Activated T-cell treated with anti-CD3 and anti-CD28 coated beads for 48 hours (primary cell): ENCODE measurements at regions not wholly inside any gene's neighbourhood (a gene's known extent, or its start where the extent isn't known, plus 50 kb on each side); places are given as distances from the start of the nearest gene placed in this dataset.

Experiments
- DNase-seq: peaks from one replicate; pipeline ENCODE4 v3.0.0-alpha.2; 2020; ENCODE audit warnings: low read depth

GRCh38 chr2:145126146-145126545, 606.2 kb upstream of the ZEB2 start:
- DNase-seq: no peak

- DNase-seq: no peak
These were observed 604.2 kb upstream of the ZEB2 start for GRCh38 chr2:145124085-145124484.

- no peak for DNase-seq
These were observed 603.7 kb upstream of the ZEB2 start for GRCh38 chr2:145123606-145124005.

GRCh38 chr2:145119225-145119624, 599.3 kb upstream of the ZEB2 start:
- DNase-seq: no peak

- no peak for DNase-seq
These were observed 597.2 kb upstream of the ZEB2 start for GRCh38 chr2:145116834-145117725.

GRCh38 chr2:145116056-145116455, 596.1 kb upstream of the ZEB2 start:
- DNase-seq: no peak

- DNase-seq: no peak
These were observed 594.8 kb upstream of the ZEB2 start for GRCh38 chr2:145114726-145115125.

GRCh38 chr2:145112467-145112866, 592.5 kb upstream of the ZEB2 start:
- no peak for DNase-seq

GRCh38 chr2:145110668-145111356, 590.9 kb upstream of the ZEB2 start:
- DNase-seq: no peak

- DNase-seq: no peak
These were observed 589.2 kb upstream of the ZEB2 start for GRCh38 chr2:145108959-145109710.

- no peak for DNase-seq
These were observed 588.5 kb upstream of the ZEB2 start for GRCh38 chr2:145108361-145108778.

GRCh38 chr2:145106293-145106692, 586.4 kb upstream of the ZEB2 start:
- no peak for DNase-seq

- no peak for DNase-seq
These were observed 582.8 kb upstream of the ZEB2 start for GRCh38 chr2:145102706-145103105.

- no peak for DNase-seq
These were observed 580.4 kb upstream of the ZEB2 start for GRCh38 chr2:145100301-145100700.

- DNase-seq: no peak
These were observed 576.7 kb upstream of the ZEB2 start for GRCh38 chr2:145096582-145096981.

- DNase-seq: no peak
These were observed 575.9 kb upstream of the ZEB2 start for GRCh38 chr2:145095641-145096435.

GRCh38 chr2:145094370-145094769, 574.5 kb upstream of the ZEB2 start:
- no peak for DNase-seq

- no peak for DNase-seq
These were observed 572.0 kb upstream of the ZEB2 start for GRCh38 chr2:145091967-145092366.

GRCh38 chr2:145090841-145091761, 571.2 kb upstream of the ZEB2 start:
- no peak for DNase-seq

GRCh38 chr2:145088756-145089155, 568.8 kb upstream of the ZEB2 start:
- no peak for DNase-seq

GRCh38 chr2:145086910-145087309, 567.0 kb upstream of the ZEB2 start:
- DNase-seq: no peak
